GM12878 (cell line): ENCODE measurements at regions not wholly inside any gene's neighbourhood (a gene's known extent, or its start where the extent isn't known, plus 50 kb on each side); places are given as distances from the start of the nearest gene placed in this dataset.

ENCODE experiments used
- ATAC-seq: fragments of 200-7000 bp; cut with Tn5 transposase; 3 replicates; pipeline ENCODE4 v1.9.1; 2020; ENCODE audit warnings: mild to moderate bottlenecking, moderate library complexity
- BruUV-seq: library from RNA; stranded (reverse); fragments of 400-500 nt; replicated peaks from 2 replicates; lab custom pipeline; 2021; lab: Mats Ljungman, UMichigan
- CTCF ChIA-PET: fragments of 300-600 bp; sonication (Branson Sonifier 250); formaldehyde crosslinking; extraction: SDS; loops from one replicate; lab custom pipeline; 2021; ENCODE audit warnings: inconsistent platforms; lab: Yijun Ruan, JAX
- POLR2A ChIA-PET: fragments of 350-600 bp; formaldehyde crosslinking; extraction: SDS; loops from one replicate; lab custom pipeline; 2021; ENCODE audit warnings: inconsistent platforms; lab: Charles Lee
- RAD21 ChIA-PET: fragments of 300-600 bp; sonication (Branson Sonifier 250); formaldehyde crosslinking; loops from one replicate; lab custom pipeline; 2023; ENCODE audit warnings: antibody characterized with exemption; ENCODE audit not compliant: unreplicated experiment; lab: Charles Lee
- SMC1A ChIA-PET: fragments of 300-600 bp; sonication (Branson Sonifier 250); formaldehyde crosslinking; loops from one replicate; lab custom pipeline; 2023; ENCODE audit not compliant: unreplicated experiment, uncharacterized antibody; lab: Charles Lee
- DNase-seq: peaks from one replicate; pipeline ENCODE4 v3.0.0-alpha.2; 2011; ENCODE audit warnings: low read depth, low spot score
- FAIRE-seq: peaks from 3 replicates; lab custom pipeline; 2011; peaks lifted over from hg19 to GRCh38; lab: Jason Lieb, UNC
- H2AFZ ChIP-seq: 2 replicates; pipeline ENCODE4 v1.6.0; 2011; ENCODE audit warnings: low read depth, low read length, control low read depth; ENCODE audit not compliant: control insufficient read depth
- H3K27ac ChIP-seq: 2 replicates; pipeline ENCODE4 v1.5.1; 2011; ENCODE audit warnings: control low read depth; ENCODE audit not compliant: control insufficient read depth, insufficient read depth
- H3K27me3 ChIP-seq, 2 experiments: replicated peaks in 1 of 2; 2 replicates each; pipeline versions ENCODE4 v1.6.0 to v1.6.1; 2011; ENCODE audit warnings: low read length in 1 of 2; ENCODE audit not compliant: control insufficient read depth in 2 of 2, insufficient read depth in 2 of 2
- H3K36me3 ChIP-seq, 2 experiments: 2 replicates each; pipeline ENCODE4 v1.5.1; 2011; ENCODE audit warnings: low read length in 1 of 2; ENCODE audit not compliant: control insufficient read depth in 2 of 2, insufficient read depth in 2 of 2
- H3K4me1 ChIP-seq: 2 replicates; pipeline ENCODE4 v1.6.1; 2011; ENCODE audit warnings: mild to moderate bottlenecking, low read length, moderate library complexity, mixed read lengths; ENCODE audit not compliant: control insufficient read depth, insufficient read depth
- H3K4me2 ChIP-seq: 2 replicates; pipeline ENCODE4 v1.6.0; 2011; ENCODE audit warnings: control low read depth; ENCODE audit not compliant: control insufficient read depth, insufficient read depth
- H3K4me3 ChIP-seq: fragments of 200-600 bp; sonication (generic); 2 replicates; pipeline ENCODE4 v1.5.1; 2016
- H3K79me2 ChIP-seq: 2 replicates; pipeline ENCODE4 v1.6.0; 2011; ENCODE audit warnings: low read length; ENCODE audit not compliant: control insufficient read depth, insufficient read depth
- H3K9ac ChIP-seq: 2 replicates; pipeline ENCODE4 v1.8.0; 2011; ENCODE audit warnings: low read length, control low read depth, mixed read lengths; ENCODE audit not compliant: control insufficient read depth, insufficient read depth
- H3K9me3 ChIP-seq: replicated peaks from 3 replicates; pipeline ENCODE4 v1.5.1; 2011; ENCODE audit warnings: mild to moderate bottlenecking, low read length; ENCODE audit not compliant: control insufficient read depth, insufficient read depth
- H4K20me1 ChIP-seq: 2 replicates; pipeline ENCODE4 v1.6.0; 2011; ENCODE audit not compliant: control insufficient read depth, insufficient read depth
- NFXL1 ChIP-seq: fragments of 450-650 bp; IDR thresholded peaks from 2 replicates; pipeline ENCODE4 v1.6.1; 2017; ENCODE audit warnings: antibody characterized with exemption, mild to moderate bottlenecking, borderline replicate concordance
- SUPT20H ChIP-seq: IDR thresholded peaks from 2 replicates; pipeline ENCODE4 v1.6.1; 2011; ENCODE audit warnings: low read depth, mild to moderate bottlenecking, low read length, moderate library complexity, borderline replicate concordance; ENCODE audit not compliant: control insufficient read depth
- ZNF207 ChIP-seq: fragments of 450-650 bp; IDR thresholded peaks from 2 replicates; pipeline ENCODE4 v1.6.1; 2014; ENCODE audit warnings: antibody characterized with exemption, mild to moderate bottlenecking, borderline replicate concordance
- ZNF24 ChIP-seq: fragments of 450-650 bp; IDR thresholded peaks from 2 replicates; pipeline ENCODE4 v1.6.1; 2017; ENCODE audit warnings: antibody characterized with exemption, mild to moderate bottlenecking
- ZZZ3 ChIP-seq: IDR thresholded peaks from 2 replicates; pipeline ENCODE4 v1.6.1; 2011; ENCODE audit warnings: low read depth; ENCODE audit not compliant: control insufficient read depth, insufficient read length
- WGBS: methylation state at CpG from one replicate; pipeline ENCODE4 v1.1.6; 2016; ENCODE audit warnings: low lambda C conversion rate; ENCODE audit not compliant: insufficient replicate concordance, insufficient coverage; ENCODE audit errors: missing lambda C conversion rate; 5-methylcytosine and 5-hydroxymethylcytosine counted together
- in situ Hi-C: fragments of 300-500 bp; cut with MboI; formaldehyde crosslinking; loops from 9 replicates; pipeline ENCODE4 v1.14.3; 2018; ENCODE audit warnings: mixed read lengths
- intact Hi-C: fragments of 100-400 bp; cut with micrococcal nuclease; formaldehyde crosslinking; loops from one replicate; pipeline ENCODE4 v1.14.2; 2022; ENCODE audit not compliant: unreplicated experiment
- TF ChIP-seq, protein P1 (sequence below): fragments of 450-650 bp; IDR thresholded peaks from 2 replicates; pipeline ENCODE4 v1.6.1; 2018; ENCODE audit warnings: borderline replicate concordance, mild to moderate bottlenecking; ENCODE audit not compliant: partially characterized antibody
- TF ChIP-seq, protein P2 (sequence below): fragments of 450-650 bp; conservative IDR thresholded peaks from 2 replicates; pipeline ENCODE4 v1.6.1; 2017; ENCODE audit warnings: mild to moderate bottlenecking, moderate library complexity

- H3K36me3 ChIP-seq: no peaks in the 10 kb centered on the region
- RAD21 ChIA-PET: no interaction called here
- no peak for FAIRE-seq
- SMC1A ChIA-PET: interaction anchor here (0.6 to 1.1 kb wide), 3 partner anchors 10 to 1980 kb away, joined by 3 read pairs; no protein-coding TSS in a partner anchor
- TF ChIP-seq ZNF207: no peak
- no peak for TF ChIP-seq NFXL1
- no peak for TF ChIP-seq SUPT20H
- TF ChIP-seq, protein P1, sequence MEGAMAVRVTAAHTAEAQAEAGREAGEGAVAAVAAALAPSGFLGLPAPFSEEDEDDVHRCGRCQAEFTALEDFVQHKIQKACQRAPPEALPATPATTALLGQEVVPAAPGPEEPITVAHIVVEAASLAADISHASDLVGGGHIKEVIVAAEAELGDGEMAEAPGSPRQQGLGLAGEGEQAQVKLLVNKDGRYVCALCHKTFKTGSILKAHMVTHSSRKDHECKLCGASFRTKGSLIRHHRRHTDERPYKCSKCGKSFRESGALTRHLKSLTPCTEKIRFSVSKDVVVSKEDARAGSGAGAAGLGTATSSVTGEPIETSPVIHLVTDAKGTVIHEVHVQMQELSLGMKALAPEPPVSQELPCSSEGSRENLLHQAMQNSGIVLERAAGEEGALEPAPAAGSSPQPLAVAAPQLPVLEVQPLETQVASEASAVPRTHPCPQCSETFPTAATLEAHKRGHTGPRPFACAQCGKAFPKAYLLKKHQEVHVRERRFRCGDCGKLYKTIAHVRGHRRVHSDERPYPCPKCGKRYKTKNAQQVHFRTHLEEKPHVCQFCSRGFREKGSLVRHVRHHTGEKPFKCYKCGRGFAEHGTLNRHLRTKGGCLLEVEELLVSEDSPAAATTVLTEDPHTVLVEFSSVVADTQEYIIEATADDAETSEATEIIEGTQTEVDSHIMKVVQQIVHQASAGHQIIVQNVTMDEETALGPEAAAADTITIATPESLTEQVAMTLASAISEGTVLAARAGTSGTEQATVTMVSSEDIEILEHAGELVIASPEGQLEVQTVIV: no peak
- TF ChIP-seq ZNF24: no peak
- no peak for TF ChIP-seq ZZZ3
- TF ChIP-seq, protein P2, sequence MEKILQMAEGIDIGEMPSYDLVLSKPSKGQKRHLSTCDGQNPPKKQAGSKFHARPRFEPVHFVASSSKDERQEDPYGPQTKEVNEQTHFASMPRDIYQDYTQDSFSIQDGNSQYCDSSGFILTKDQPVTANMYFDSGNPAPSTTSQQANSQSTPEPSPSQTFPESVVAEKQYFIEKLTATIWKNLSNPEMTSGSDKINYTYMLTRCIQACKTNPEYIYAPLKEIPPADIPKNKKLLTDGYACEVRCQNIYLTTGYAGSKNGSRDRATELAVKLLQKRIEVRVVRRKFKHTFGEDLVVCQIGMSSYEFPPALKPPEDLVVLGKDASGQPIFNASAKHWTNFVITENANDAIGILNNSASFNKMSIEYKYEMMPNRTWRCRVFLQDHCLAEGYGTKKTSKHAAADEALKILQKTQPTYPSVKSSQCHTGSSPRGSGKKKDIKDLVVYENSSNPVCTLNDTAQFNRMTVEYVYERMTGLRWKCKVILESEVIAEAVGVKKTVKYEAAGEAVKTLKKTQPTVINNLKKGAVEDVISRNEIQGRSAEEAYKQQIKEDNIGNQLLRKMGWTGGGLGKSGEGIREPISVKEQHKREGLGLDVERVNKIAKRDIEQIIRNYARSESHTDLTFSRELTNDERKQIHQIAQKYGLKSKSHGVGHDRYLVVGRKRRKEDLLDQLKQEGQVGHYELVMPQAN: no peak
- TF ChIP-seq, all 136 proteins: peak for 0
- H3K9ac ChIP-seq: no peak overlapping the region
- intact Hi-C loops: no loop called here
- no peak overlapping the region for H3K27ac ChIP-seq
- POLR2A ChIA-PET: no interaction called here
- in situ Hi-C loops: no loop called here
- CTCF ChIA-PET: no interaction called here
- no peaks in the 10 kb centered on the region for H3K4me1 ChIP-seq
- no peaks in the 10 kb centered on the region for H4K20me1 ChIP-seq
- H3K27me3 ChIP-seq: no peaks in the 10 kb centered on the region
- no peaks in the 10 kb centered on the region for H3K79me2 ChIP-seq
- DNase-seq (no peak), ATAC-seq (no peak)
- H2AFZ ChIP-seq: no peak overlapping the region
- H3K9me3 ChIP-seq: no peaks in the 10 kb centered on the region
- H3K4me3 ChIP-seq: no peak overlapping the region
- H3K4me2 ChIP-seq: no peak overlapping the region
- BruUV-seq: no TSS peak
- 0% methylated on average over 4 of the region's 4 CpGs for WGBS
Measured at GRCh38 chr10:65166272-65166671, 1645.1 kb downstream of the REEP3 start.
